GM12878 (cell line): ENCODE measurements at regions not wholly inside any gene's neighbourhood (a gene's known extent, or its start where the extent isn't known, plus 50 kb on each side); places are given as distances from the start of the nearest gene placed in this dataset.

Source experiments
- ATAC-seq: fragments of 200-7000 bp; cut with Tn5 transposase; 3 replicates; pipeline ENCODE4 v1.9.1; 2020; ENCODE audit warnings: mild to moderate bottlenecking, moderate library complexity
- BruUV-seq: library from RNA; stranded (reverse); fragments of 400-500 nt; replicated peaks from 2 replicates; lab custom pipeline; 2021; lab: Mats Ljungman, UMichigan
- CTCF ChIA-PET: fragments of 300-600 bp; sonication (Branson Sonifier 250); formaldehyde crosslinking; extraction: SDS; loops from one replicate; lab custom pipeline; 2021; ENCODE audit warnings: inconsistent platforms; lab: Yijun Ruan, JAX
- POLR2A ChIA-PET: fragments of 350-600 bp; formaldehyde crosslinking; extraction: SDS; loops from one replicate; lab custom pipeline; 2021; ENCODE audit warnings: inconsistent platforms; lab: Charles Lee
- RAD21 ChIA-PET: fragments of 300-600 bp; sonication (Branson Sonifier 250); formaldehyde crosslinking; loops from one replicate; lab custom pipeline; 2023; ENCODE audit warnings: antibody characterized with exemption; ENCODE audit not compliant: unreplicated experiment; lab: Charles Lee
- SMC1A ChIA-PET: fragments of 300-600 bp; sonication (Branson Sonifier 250); formaldehyde crosslinking; loops from one replicate; lab custom pipeline; 2023; ENCODE audit not compliant: unreplicated experiment, uncharacterized antibody; lab: Charles Lee
- DNase-seq: peaks from one replicate; pipeline ENCODE4 v3.0.0-alpha.2; 2011; ENCODE audit warnings: low read depth, low spot score
- FAIRE-seq: peaks from 3 replicates; lab custom pipeline; 2011; peaks lifted over from hg19 to GRCh38; lab: Jason Lieb, UNC
- H2AFZ ChIP-seq: 2 replicates; pipeline ENCODE4 v1.6.0; 2011; ENCODE audit warnings: low read depth, low read length, control low read depth; ENCODE audit not compliant: control insufficient read depth
- H3K27ac ChIP-seq: 2 replicates; pipeline ENCODE4 v1.5.1; 2011; ENCODE audit warnings: control low read depth; ENCODE audit not compliant: control insufficient read depth, insufficient read depth
- H3K27me3 ChIP-seq, 2 experiments: replicated peaks in 1 of 2; 2 replicates each; pipeline versions ENCODE4 v1.6.0 to v1.6.1; 2011; ENCODE audit warnings: low read length in 1 of 2; ENCODE audit not compliant: control insufficient read depth in 2 of 2, insufficient read depth in 2 of 2
- H3K36me3 ChIP-seq, 2 experiments: 2 replicates each; pipeline ENCODE4 v1.5.1; 2011; ENCODE audit warnings: low read length in 1 of 2; ENCODE audit not compliant: control insufficient read depth in 2 of 2, insufficient read depth in 2 of 2
- H3K4me1 ChIP-seq: 2 replicates; pipeline ENCODE4 v1.6.1; 2011; ENCODE audit warnings: mild to moderate bottlenecking, low read length, moderate library complexity, mixed read lengths; ENCODE audit not compliant: control insufficient read depth, insufficient read depth
- H3K4me2 ChIP-seq: 2 replicates; pipeline ENCODE4 v1.6.0; 2011; ENCODE audit warnings: control low read depth; ENCODE audit not compliant: control insufficient read depth, insufficient read depth
- H3K4me3 ChIP-seq: fragments of 200-600 bp; sonication (generic); 2 replicates; pipeline ENCODE4 v1.5.1; 2016
- H3K79me2 ChIP-seq: 2 replicates; pipeline ENCODE4 v1.6.0; 2011; ENCODE audit warnings: low read length; ENCODE audit not compliant: control insufficient read depth, insufficient read depth
- H3K9ac ChIP-seq: 2 replicates; pipeline ENCODE4 v1.8.0; 2011; ENCODE audit warnings: low read length, control low read depth, mixed read lengths; ENCODE audit not compliant: control insufficient read depth, insufficient read depth
- H3K9me3 ChIP-seq: replicated peaks from 3 replicates; pipeline ENCODE4 v1.5.1; 2011; ENCODE audit warnings: mild to moderate bottlenecking, low read length; ENCODE audit not compliant: control insufficient read depth, insufficient read depth
- H4K20me1 ChIP-seq: 2 replicates; pipeline ENCODE4 v1.6.0; 2011; ENCODE audit not compliant: control insufficient read depth, insufficient read depth
- CTCF ChIP-seq, 3 experiments: IDR thresholded peaks in 2 of 3; conservative IDR thresholded peaks in 1 of 3; 2 replicates each; pipeline ENCODE4 v1.5.1; 2011; ENCODE audit warnings: low read depth in 3 of 3, low read length in 3 of 3, mild to moderate bottlenecking in 3 of 3, control low read depth in 2 of 3, moderate library complexity in 2 of 3, inconsistent platforms in 1 of 3, mixed read lengths in 1 of 3; ENCODE audit not compliant: control insufficient read depth in 2 of 3, insufficient read depth in 1 of 3; ENCODE audit errors: extremely low read depth in 1 of 3
- E2F8 ChIP-seq: fragments of 450-650 bp; IDR thresholded peaks from 2 replicates; pipeline ENCODE4 v1.6.1; 2018; ENCODE audit warnings: mild to moderate bottlenecking, low read depth, moderate library complexity; ENCODE audit not compliant: partially characterized antibody
- ELK1 ChIP-seq: IDR thresholded peaks from 2 replicates; pipeline ENCODE4 v1.6.1; 2012; ENCODE audit warnings: low read depth, low read length, improper control_type of control experiment
- EP300 ChIP-seq, 2 experiments: fragments of 150-350 bp in 1 of 2; IDR thresholded peaks; 2 replicates each; pipeline ENCODE4 v1.6.1; 2011 to 2012; ENCODE audit warnings: low read depth in 2 of 2, low read length in 2 of 2, borderline replicate concordance in 1 of 2, improper control_type of control experiment in 1 of 2, inconsistent platforms in 1 of 2; ENCODE audit not compliant: control insufficient read depth in 1 of 2
- FOXK2 ChIP-seq: fragments of 450-650 bp; IDR thresholded peaks from 2 replicates; pipeline ENCODE4 v1.6.1; 2017; ENCODE audit warnings: mild to moderate bottlenecking, moderate library complexity
- IRF3 ChIP-seq: fragments of 450-650 bp; IDR thresholded peaks from 2 replicates; pipeline ENCODE4 v1.6.1; 2014; ENCODE audit warnings: mild to moderate bottlenecking
- IRF5 ChIP-seq: fragments of 450-650 bp; IDR thresholded peaks from 2 replicates; pipeline ENCODE4 v1.6.1; 2017; ENCODE audit warnings: borderline replicate concordance
- NFIC ChIP-seq: IDR thresholded peaks from 2 replicates; pipeline ENCODE4 v1.6.1; 2012; ENCODE audit warnings: low read depth, mild to moderate bottlenecking, inconsistent platforms, low read length, moderate library complexity
- RAD21 ChIP-seq: IDR thresholded peaks from 2 replicates; pipeline ENCODE4 v1.6.1; 2011; ENCODE audit warnings: mild to moderate bottlenecking, low read depth, low read length, moderate library complexity; ENCODE audit not compliant: insufficient read depth
- STAT3 ChIP-seq: IDR thresholded peaks from 2 replicates; pipeline ENCODE4 v1.6.1; 2011; ENCODE audit warnings: low read depth, low read length, improper control_type of control experiment
- ZBED1 ChIP-seq: IDR thresholded peaks from 2 replicates; pipeline ENCODE4 v1.6.1; 2016; ENCODE audit warnings: borderline replicate concordance
- WGBS: methylation state at CpG from one replicate; pipeline ENCODE4 v1.1.6; 2016; ENCODE audit warnings: low lambda C conversion rate; ENCODE audit not compliant: insufficient replicate concordance, insufficient coverage; ENCODE audit errors: missing lambda C conversion rate; 5-methylcytosine and 5-hydroxymethylcytosine counted together
- in situ Hi-C: fragments of 300-500 bp; cut with MboI; formaldehyde crosslinking; loops from 9 replicates; pipeline ENCODE4 v1.14.3; 2018; ENCODE audit warnings: mixed read lengths
- intact Hi-C: fragments of 100-400 bp; cut with micrococcal nuclease; formaldehyde crosslinking; loops from one replicate; pipeline ENCODE4 v1.14.2; 2022; ENCODE audit not compliant: unreplicated experiment

- intact Hi-C loops, result no loop called here
- ChIA-PET RAD21 (no interaction called here), CTCF (interaction anchor here (0.6 kb wide), 1 partner anchor 62 kb away, joined by 3 read pairs; no protein-coding TSS in a partner anchor), POLR2A (no interaction called here), SMC1A (no interaction called here)
- Histone ChIP-seq H2AFZ (no peak overlapping the region), H3K79me2 (no peaks in the 10 kb centered on the region), H3K9ac (no peak overlapping the region), H3K9me3 (no peaks in the 10 kb centered on the region; the same call in 2 of the 3 replicates), H3K27me3 (no peaks in the 10 kb centered on the region; a peak in 1 of 4 replicates), H3K4me3 (no peak overlapping the region), H3K36me3 (no peaks in the 10 kb centered on the region), H3K4me2 (no peak overlapping the region), H3K4me1 (no peaks in the 10 kb centered on the region), H4K20me1 (no peaks in the 10 kb centered on the region), H3K27ac (no peak overlapping the region)
- DNase-seq (no peak), ATAC-seq (no peak), FAIRE-seq (no peak)
- 12% methylated on average over 2 of the region's 2 CpGs for WGBS
- no TSS peak for BruUV-seq
- in situ Hi-C loops, result no loop called here
- TF ChIP-seq NFIC (no peak), FOXK2 (no peak), CTCF (IDR thresholded peaks at IDR 0.05 in 2 of 3, conservative IDR thresholded peaks at IDR 0.05 in 1 of 3; ENCODE audit: control insufficient read depth in 2 of 3, extremely low read depth in 1 of 3, insufficient read depth in 1 of 3, low read depth in 3 of 3, low read length in 3 of 3) (no peak), ELK1 (no peak), E2F8 (no peak), RAD21 (no peak), IRF5 (no peak), ZBED1 (no peak), EP300 (IDR thresholded peaks at IDR 0.05; ENCODE audit: borderline replicate concordance in 1 of 2, control insufficient read depth in 1 of 2, low read depth in 2 of 2, low read length in 2 of 2) (no peak), STAT3 (no peak), IRF3 (no peak)
Observed at GRCh38 chr13:91241221-91241933, 106.1 kb upstream of the MIR17HG start.
